A549 (cell line): ENCODE measurements at regions not wholly inside any gene's neighbourhood (a gene's known extent, or its start where the extent isn't known, plus 50 kb on each side); places are given as distances from the start of the nearest gene placed in this dataset.

Experiments used
- BHLHE40 ChIP-seq: IDR thresholded peaks from 2 replicates; pipeline ENCODE4 v1.6.1; 2012; ENCODE audit warnings: low read depth, low read length, inconsistent platforms
- CBX2 ChIP-seq: fragments of 200-600 bp; sonication (generic); IDR thresholded peaks from 2 replicates; pipeline ENCODE4 v1.6.1; 2016; ENCODE audit warnings: low read depth, mild to moderate bottlenecking, borderline replicate concordance
- CBX8 ChIP-seq: fragments of 200-600 bp; sonication (generic); IDR thresholded peaks from 2 replicates; pipeline ENCODE4 v1.6.1; 2016
- EP300 ChIP-seq, 2 experiments: fragments of >200 bp; sonication (Bioruptor Twin); formaldehyde crosslinking; IDR thresholded peaks; 2 replicates in 1 of 2; 3 replicates in 1 of 2; pipeline ENCODE4 v1.6.1; 2016 to 2017
- ESRRA ChIP-seq: fragments of 150-350 bp; IDR thresholded peaks from 2 replicates; pipeline ENCODE4 v1.6.1; 2014; ENCODE audit warnings: mild to moderate bottlenecking, low read length, borderline replicate concordance
- MYC ChIP-seq: IDR thresholded peaks from 2 replicates; pipeline ENCODE4 v1.6.1; 2012; ENCODE audit warnings: mild to moderate bottlenecking, inconsistent platforms, low read length, improper control_type of control experiment, borderline replicate concordance
- POLR2A ChIP-seq: IDR thresholded peaks from 2 replicates; pipeline ENCODE4 v1.6.1; 2012; ENCODE audit warnings: mild to moderate bottlenecking, low read length
- RAD21 ChIP-seq, 2 experiments: fragments of >200 bp in 1 of 2; sonication (Bioruptor Twin) in 1 of 2; formaldehyde crosslinking in 1 of 2; IDR thresholded peaks in 1 of 2; conservative IDR thresholded peaks in 1 of 2; 2 replicates in 1 of 2; 3 replicates in 1 of 2; pipeline ENCODE4 v1.6.1; 2012 to 2018; ENCODE audit warnings: inconsistent platforms in 1 of 2
- TF ChIP-seq, protein P1 (sequence below): fragments of >200 bp; sonication (Bioruptor Twin); formaldehyde crosslinking; IDR thresholded peaks from 3 replicates; pipeline ENCODE4 v1.5.1; 2016
- TF ChIP-seq, protein P2 (sequence below): fragments of 150-350 bp; IDR thresholded peaks from 2 replicates; pipeline ENCODE4 v1.6.1; 2014; ENCODE audit warnings: low read depth, mild to moderate bottlenecking, low read length

DNA sequence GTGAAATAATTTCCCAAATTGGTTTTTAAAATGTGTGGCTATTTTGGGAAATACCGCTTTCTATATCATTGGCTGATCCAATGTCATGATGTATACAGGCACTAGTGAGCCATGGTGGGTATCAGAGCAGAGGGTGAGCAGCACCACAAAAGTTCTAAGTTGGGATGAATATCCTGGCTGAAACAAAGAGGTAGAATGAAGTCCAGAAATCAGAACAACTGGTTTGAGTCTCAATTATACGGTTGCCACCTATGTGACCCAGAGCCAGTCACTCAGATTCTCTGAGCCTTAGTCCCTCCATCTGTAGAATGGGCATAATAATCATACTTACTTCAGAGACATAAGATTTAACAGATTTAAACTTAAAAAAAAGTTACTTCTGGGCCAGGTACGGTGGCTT is 172.3 kb downstream of the ZFP64 start:
- TF ChIP-seq, protein P1, sequence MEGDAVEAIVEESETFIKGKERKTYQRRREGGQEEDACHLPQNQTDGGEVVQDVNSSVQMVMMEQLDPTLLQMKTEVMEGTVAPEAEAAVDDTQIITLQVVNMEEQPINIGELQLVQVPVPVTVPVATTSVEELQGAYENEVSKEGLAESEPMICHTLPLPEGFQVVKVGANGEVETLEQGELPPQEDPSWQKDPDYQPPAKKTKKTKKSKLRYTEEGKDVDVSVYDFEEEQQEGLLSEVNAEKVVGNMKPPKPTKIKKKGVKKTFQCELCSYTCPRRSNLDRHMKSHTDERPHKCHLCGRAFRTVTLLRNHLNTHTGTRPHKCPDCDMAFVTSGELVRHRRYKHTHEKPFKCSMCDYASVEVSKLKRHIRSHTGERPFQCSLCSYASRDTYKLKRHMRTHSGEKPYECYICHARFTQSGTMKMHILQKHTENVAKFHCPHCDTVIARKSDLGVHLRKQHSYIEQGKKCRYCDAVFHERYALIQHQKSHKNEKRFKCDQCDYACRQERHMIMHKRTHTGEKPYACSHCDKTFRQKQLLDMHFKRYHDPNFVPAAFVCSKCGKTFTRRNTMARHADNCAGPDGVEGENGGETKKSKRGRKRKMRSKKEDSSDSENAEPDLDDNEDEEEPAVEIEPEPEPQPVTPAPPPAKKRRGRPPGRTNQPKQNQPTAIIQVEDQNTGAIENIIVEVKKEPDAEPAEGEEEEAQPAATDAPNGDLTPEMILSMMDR, result no peak
- TF ChIP-seq POLR2A (no peak), CBX2 (no peak), RAD21 (conservative IDR thresholded peaks at IDR 0.05 in 1 of 2, IDR thresholded peaks at IDR 0.05 in 1 of 2) (no peak), BHLHE40 (no peak), ESRRA (no peak), MYC (no peak), CBX8 (no peak), EP300 (IDR thresholded peaks at IDR 0.05) (no peak)
- TF ChIP-seq, protein P2, sequence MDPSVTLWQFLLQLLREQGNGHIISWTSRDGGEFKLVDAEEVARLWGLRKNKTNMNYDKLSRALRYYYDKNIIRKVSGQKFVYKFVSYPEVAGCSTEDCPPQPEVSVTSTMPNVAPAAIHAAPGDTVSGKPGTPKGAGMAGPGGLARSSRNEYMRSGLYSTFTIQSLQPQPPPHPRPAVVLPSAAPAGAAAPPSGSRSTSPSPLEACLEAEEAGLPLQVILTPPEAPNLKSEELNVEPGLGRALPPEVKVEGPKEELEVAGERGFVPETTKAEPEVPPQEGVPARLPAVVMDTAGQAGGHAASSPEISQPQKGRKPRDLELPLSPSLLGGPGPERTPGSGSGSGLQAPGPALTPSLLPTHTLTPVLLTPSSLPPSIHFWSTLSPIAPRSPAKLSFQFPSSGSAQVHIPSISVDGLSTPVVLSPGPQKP, result no peak
